WTC11 (cell line): ENCODE measurements at regions not wholly inside any gene's neighbourhood (a gene's known extent, or its start where the extent isn't known, plus 50 kb on each side); places are given as distances from the start of the nearest gene placed in this dataset.

Experiments used
- ATAC-seq: fragments of 200-7000 bp; cut with Tn5 transposase; 2 replicates; pipeline ENCODE4 v1.10.0; 2021; ENCODE audit warnings: mild to moderate bottlenecking, moderate library complexity
- CTCF ChIA-PET: fragments of 300-600 bp; sonication (Branson Sonifier 250); formaldehyde crosslinking; loops from one replicate; lab custom pipeline; 2021; ENCODE audit warnings: antibody characterized with exemption; lab: Charles Lee
- POLR2A ChIA-PET: fragments of 350-600 bp; sonication (Branson Sonifier 250); formaldehyde crosslinking; loops from one replicate; lab custom pipeline; 2021; ENCODE audit warnings: antibody characterized with exemption; lab: Charles Lee
- DNase-seq: peaks from one replicate; pipeline ENCODE4 v3.0.0; 2021; ENCODE audit warnings: low spot score
- H3K27ac Mint-ChIP-seq: 2 replicates; pipeline ENCODE4 v1.8.0; 2021; ENCODE audit warnings: mixed read lengths
- H3K27me3 Mint-ChIP-seq: 2 replicates; pipeline ENCODE4 v1.8.0; 2021; ENCODE audit warnings: low read depth, mild to moderate bottlenecking, moderate library complexity, mixed read lengths
- H3K36me3 Mint-ChIP-seq: 2 replicates; pipeline ENCODE4 v1.8.0; 2021; ENCODE audit warnings: mixed read lengths
- H3K4me1 Mint-ChIP-seq: 2 replicates; pipeline ENCODE4 v1.8.0; 2022; ENCODE audit warnings: mixed read lengths
- H3K4me3 Mint-ChIP-seq: 2 replicates; pipeline ENCODE4 v1.8.0; 2021; ENCODE audit warnings: mild to moderate bottlenecking, moderate library complexity, mixed read lengths
- H3K9me3 Mint-ChIP-seq: 2 replicates; pipeline ENCODE4 v1.8.0; 2021; ENCODE audit warnings: mixed read lengths
- ELF4 ChIP-seq: sonication (generic); formaldehyde crosslinking; IDR thresholded peaks from 2 replicates; pipeline ENCODE4 v1.8.1; 2022; ENCODE audit warnings: low read depth, mild to moderate bottlenecking, moderate library complexity, missing genetic modification reagents
- EMX1 ChIP-seq: fragments of 250-450 bp; sonication (Bioruptor Pico); IDR thresholded peaks from 2 replicates; pipeline ENCODE4 v1.8.0; 2021; ENCODE audit warnings: mild to moderate bottlenecking
- FOXJ3 ChIP-seq: sonication (generic); formaldehyde crosslinking; IDR thresholded peaks from 2 replicates; pipeline ENCODE4 v1.9.0; 2021; ENCODE audit warnings: missing genetic modification reagents, mild to moderate bottlenecking, borderline replicate concordance
- FOXK1 ChIP-seq: sonication (generic); formaldehyde crosslinking; IDR thresholded peaks from 2 replicates; pipeline ENCODE4 v1.8.0; 2022; ENCODE audit warnings: mild to moderate bottlenecking, moderate library complexity, missing genetic modification reagents
- FOXP1 ChIP-seq: sonication (generic); formaldehyde crosslinking; IDR thresholded peaks from 2 replicates; pipeline ENCODE4 v1.8.0; 2022; ENCODE audit warnings: missing genetic modification reagents, mild to moderate bottlenecking, moderate library complexity, borderline replicate concordance
- IRF2 ChIP-seq: sonication (generic); formaldehyde crosslinking; IDR thresholded peaks from 2 replicates; pipeline ENCODE4 v1.8.0; 2022; ENCODE audit warnings: low read depth, missing genetic modification reagents, borderline replicate concordance
- MAX ChIP-seq: sonication (generic); formaldehyde crosslinking; IDR thresholded peaks from 2 replicates; pipeline ENCODE4 v1.8.0; 2022; ENCODE audit warnings: mild to moderate bottlenecking, missing genetic modification reagents
- NFATC4 ChIP-seq: fragments of 250-450 bp; sonication (Bioruptor Pico); IDR thresholded peaks from 2 replicates; pipeline ENCODE4 v1.9.0; 2021; ENCODE audit warnings: mild to moderate bottlenecking
- NFE2L1 ChIP-seq: sonication (generic); formaldehyde crosslinking; IDR thresholded peaks from 2 replicates; pipeline ENCODE4 v1.8.1; 2023; ENCODE audit warnings: missing genetic modification reagents
- NR3C1 ChIP-seq: sonication (generic); formaldehyde crosslinking; conservative IDR thresholded peaks from 2 replicates; pipeline ENCODE4 v1.8.1; 2023; ENCODE audit warnings: low read depth, mild to moderate bottlenecking, missing genetic modification reagents
- OVOL2 ChIP-seq: fragments of 250-450 bp; sonication (Bioruptor Pico); IDR thresholded peaks from 2 replicates; pipeline ENCODE4 v1.9.0; 2021; ENCODE audit warnings: mild to moderate bottlenecking, borderline replicate concordance
- RORB ChIP-seq: fragments of 250-450 bp; sonication (Bioruptor Pico); IDR thresholded peaks from 2 replicates; pipeline ENCODE4 v1.9.0; 2021; ENCODE audit warnings: mild to moderate bottlenecking
- TEAD4 ChIP-seq: sonication (generic); formaldehyde crosslinking; IDR thresholded peaks from 2 replicates; pipeline ENCODE4 v1.8.0; 2022; ENCODE audit warnings: mild to moderate bottlenecking, missing genetic modification reagents
- ZNF121 ChIP-seq: sonication (generic); formaldehyde crosslinking; IDR thresholded peaks from 2 replicates; pipeline ENCODE4 v1.8.0; 2023; ENCODE audit warnings: missing genetic modification reagents
- ZNF138 ChIP-seq: sonication (generic); formaldehyde crosslinking; conservative IDR thresholded peaks from 2 replicates; pipeline ENCODE4 v1.8.1; 2022; ENCODE audit warnings: mild to moderate bottlenecking, moderate library complexity, missing genetic modification reagents
- ZNF263 ChIP-seq: sonication (generic); formaldehyde crosslinking; IDR thresholded peaks from 2 replicates; pipeline ENCODE4 v1.8.1; 2022; ENCODE audit warnings: low read depth, mild to moderate bottlenecking, moderate library complexity, missing genetic modification reagents
- ZNF281 ChIP-seq: sonication (generic); formaldehyde crosslinking; IDR thresholded peaks from 2 replicates; pipeline ENCODE4 v1.8.0; 2023; ENCODE audit warnings: mild to moderate bottlenecking, missing genetic modification reagents
- ZNF396 ChIP-seq: fragments of 250-450 bp; sonication (Bioruptor Pico); IDR thresholded peaks from 2 replicates; pipeline ENCODE4 v1.8.0; 2021; ENCODE audit warnings: mild to moderate bottlenecking, moderate library complexity, borderline replicate concordance
- ZNF423 ChIP-seq: fragments of 250-450 bp; sonication (Bioruptor Pico); IDR thresholded peaks from 2 replicates; pipeline ENCODE4 v2.1.2; 2022; ENCODE audit warnings: mild to moderate bottlenecking, moderate library complexity
- ZNF425 ChIP-seq: fragments of 250-450 bp; sonication (Bioruptor Pico); conservative IDR thresholded peaks from 2 replicates; pipeline ENCODE4 v1.9.0; 2021; ENCODE audit warnings: mild to moderate bottlenecking
- ZNF512 ChIP-seq: sonication (generic); formaldehyde crosslinking; IDR thresholded peaks from 2 replicates; pipeline ENCODE4 v1.8.1; 2022; ENCODE audit warnings: missing genetic modification reagents, borderline replicate concordance

- POLR2A ChIA-PET = no interaction called here
- Mint-ChIP-seq H3K9me3 (peaks cover 43% of the 10 kb centered on the region), H3K4me1 (peaks cover 3% of the 10 kb centered on the region), H3K27ac (no peak overlapping the region), H3K36me3 (peaks cover 17% of the 10 kb centered on the region), H3K27me3 (peaks cover 5% of the 10 kb centered on the region; the same call in 1 of the 2 replicates), H3K4me3 (no peak overlapping the region)
- no peak for DNase-seq
- CTCF ChIA-PET = no interaction called here
- TF ChIP-seq ZNF281 (CRISPR knock-in tag) = no peak
- no peak for TF ChIP-seq EMX1 (CRISPR knock-in tag)
- TF ChIP-seq FOXJ3 = no peak
- TF ChIP-seq ZNF263 = no peak
- no peak for TF ChIP-seq MAX
- TF ChIP-seq IRF2 = no peak
- no peak for TF ChIP-seq TEAD4 (CRISPR knock-in tag)
- ATAC-seq = no peak
These were observed 747.4 kb upstream of the SALL3 start for GRCh38 chr18:78232196-78232595.

GRCh38 chr18:78237864-78238263, 741.8 kb upstream of the SALL3 start:
- TF ChIP-seq NFE2L1 (CRISPR knock-in tag) = no peak
- TF ChIP-seq ZNF138 (CRISPR knock-in tag) = no peak
- no peak for TF ChIP-seq ZNF396
- TF ChIP-seq ZNF121 (CRISPR knock-in tag) = no peak
- TF ChIP-seq OVOL2 (CRISPR knock-in tag) = no peak
- no peak for TF ChIP-seq RORB (CRISPR knock-in tag)
- no peak for TF ChIP-seq ZNF423 (CRISPR knock-in tag)
- TF ChIP-seq NFATC4 (CRISPR knock-in tag) = no peak
- no peak for TF ChIP-seq ZNF512 (CRISPR knock-in tag)
- no peak for TF ChIP-seq FOXK1
- no peak for TF ChIP-seq ELF4 (CRISPR knock-in tag)
- no peak for TF ChIP-seq NR3C1 (CRISPR knock-in tag)
- TF ChIP-seq FOXP1 (CRISPR knock-in tag) = no peak
- TF ChIP-seq ZNF425 (CRISPR knock-in tag) = no peak
- ChIA-PET CTCF (no interaction called here), POLR2A (no interaction called here)
- DNase-seq = no peak
- Mint-ChIP-seq H3K4me1 (peaks cover 12% of the 10 kb centered on the region), H3K27me3 (no peaks in the 10 kb centered on the region; the same call in 1 of the 2 replicates), H3K27ac (no peak overlapping the region), H3K9me3 (peaks cover 43% of the 10 kb centered on the region), H3K36me3 (peaks cover 20% of the 10 kb centered on the region), H3K4me3 (no peak overlapping the region)
- ATAC-seq = no peak
